DOHH2 (cell line): ENCODE measurements at regions not wholly inside any gene's neighbourhood (a gene's known extent, or its start where the extent isn't known, plus 50 kb on each side); places are given as distances from the start of the nearest gene placed in this dataset.

Experiments
- EZH2phosphoT487 ChIP-seq: fragments of 200-600 bp; sonication (generic); IDR thresholded peaks from 2 replicates; pipeline ENCODE4 v1.6.1; 2017; ENCODE audit warnings: borderline replicate concordance, mild to moderate bottlenecking, antibody characterized with exemption, low read length, moderate library complexity, mixed read lengths
- TF ChIP-seq, protein P1 (sequence below): fragments of 200-600 bp; sonication (generic); IDR thresholded peaks from one replicate; pipeline ENCODE4 v1.5.1; 2014; ENCODE audit warnings: antibody characterized with exemption, mild to moderate bottlenecking, low read depth, low read length; ENCODE audit not compliant: poor library complexity, severe bottlenecking

DNA sequence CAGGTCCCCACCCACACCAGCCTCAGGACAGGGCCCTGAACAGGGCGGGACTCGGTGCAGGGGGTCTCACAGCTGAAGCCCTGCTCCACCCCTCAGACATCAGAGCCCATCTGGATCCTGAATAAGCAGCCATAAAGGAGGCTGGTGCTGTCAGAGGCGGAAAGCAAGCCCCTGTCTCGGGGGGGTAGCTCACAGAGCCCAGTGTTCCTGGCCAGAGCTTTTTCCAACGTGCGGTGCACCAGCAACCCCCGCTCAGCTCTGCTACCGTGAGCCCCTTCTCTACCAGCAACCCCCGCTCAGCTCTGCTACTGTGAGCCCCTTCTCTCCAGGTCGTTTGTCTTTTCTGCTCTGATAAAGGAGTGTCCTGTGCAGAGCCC is 136.5 kb upstream of the SFSWAP start:
- TF ChIP-seq, protein P1, sequence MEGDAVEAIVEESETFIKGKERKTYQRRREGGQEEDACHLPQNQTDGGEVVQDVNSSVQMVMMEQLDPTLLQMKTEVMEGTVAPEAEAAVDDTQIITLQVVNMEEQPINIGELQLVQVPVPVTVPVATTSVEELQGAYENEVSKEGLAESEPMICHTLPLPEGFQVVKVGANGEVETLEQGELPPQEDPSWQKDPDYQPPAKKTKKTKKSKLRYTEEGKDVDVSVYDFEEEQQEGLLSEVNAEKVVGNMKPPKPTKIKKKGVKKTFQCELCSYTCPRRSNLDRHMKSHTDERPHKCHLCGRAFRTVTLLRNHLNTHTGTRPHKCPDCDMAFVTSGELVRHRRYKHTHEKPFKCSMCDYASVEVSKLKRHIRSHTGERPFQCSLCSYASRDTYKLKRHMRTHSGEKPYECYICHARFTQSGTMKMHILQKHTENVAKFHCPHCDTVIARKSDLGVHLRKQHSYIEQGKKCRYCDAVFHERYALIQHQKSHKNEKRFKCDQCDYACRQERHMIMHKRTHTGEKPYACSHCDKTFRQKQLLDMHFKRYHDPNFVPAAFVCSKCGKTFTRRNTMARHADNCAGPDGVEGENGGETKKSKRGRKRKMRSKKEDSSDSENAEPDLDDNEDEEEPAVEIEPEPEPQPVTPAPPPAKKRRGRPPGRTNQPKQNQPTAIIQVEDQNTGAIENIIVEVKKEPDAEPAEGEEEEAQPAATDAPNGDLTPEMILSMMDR: no peak
- no peak for TF ChIP-seq EZH2phosphoT487
